Neural cell (in vitro differentiated cells): ENCODE measurements at regions not wholly inside any gene's neighbourhood (a gene's known extent, or its start where the extent isn't known, plus 50 kb on each side); places are given as distances from the start of the nearest gene placed in this dataset.

ENCODE experiments used
- EP300 ChIP-seq: fragments of 450-650 bp; conservative IDR thresholded peaks from 2 replicates; pipeline ENCODE4 v1.6.1; 2014; ENCODE audit warnings: antibody characterized with exemption, mild to moderate bottlenecking, moderate library complexity; ENCODE audit not compliant: poor library complexity, severe bottlenecking
- EZH2 ChIP-seq: fragments of 200-600, 300-800 bp; shearing (Covaris generic), sonication (generic); IDR thresholded peaks from 2 replicates; pipeline ENCODE4 v1.6.1; 2014; ENCODE audit warnings: antibody characterized with exemption, low read length, borderline replicate concordance, mild to moderate bottlenecking; ENCODE audit not compliant: insufficient read depth, poor library complexity, severe bottlenecking
- MXI1 ChIP-seq: fragments of 450-650 bp; conservative IDR thresholded peaks from 2 replicates; pipeline ENCODE4 v1.6.1; 2014; ENCODE audit warnings: antibody characterized with exemption, mild to moderate bottlenecking; ENCODE audit not compliant: poor library complexity, severe bottlenecking
- POLR2AphosphoS5 ChIP-seq: IDR thresholded peaks from 2 replicates; pipeline ENCODE4 v1.6.1; 2012
- RAD21 ChIP-seq: fragments of 450-650 bp; conservative IDR thresholded peaks from 2 replicates; pipeline ENCODE4 v1.6.1; 2014; ENCODE audit warnings: antibody characterized with exemption, mild to moderate bottlenecking, moderate library complexity
- TAF1 ChIP-seq: IDR thresholded peaks from 2 replicates; pipeline ENCODE4 v1.6.1; 2012; ENCODE audit warnings: low read depth
- TF ChIP-seq, protein P1 (sequence below): fragments of 450-650 bp; IDR thresholded peaks from 2 replicates; pipeline ENCODE4 v1.5.1; 2014; ENCODE audit warnings: antibody characterized with exemption, mild to moderate bottlenecking, moderate library complexity; ENCODE audit not compliant: poor library complexity, severe bottlenecking
- TF ChIP-seq, protein P2 (sequence below): IDR thresholded peaks from 2 replicates; pipeline ENCODE4 v1.6.1; 2012; ENCODE audit warnings: borderline replicate concordance

DNA sequence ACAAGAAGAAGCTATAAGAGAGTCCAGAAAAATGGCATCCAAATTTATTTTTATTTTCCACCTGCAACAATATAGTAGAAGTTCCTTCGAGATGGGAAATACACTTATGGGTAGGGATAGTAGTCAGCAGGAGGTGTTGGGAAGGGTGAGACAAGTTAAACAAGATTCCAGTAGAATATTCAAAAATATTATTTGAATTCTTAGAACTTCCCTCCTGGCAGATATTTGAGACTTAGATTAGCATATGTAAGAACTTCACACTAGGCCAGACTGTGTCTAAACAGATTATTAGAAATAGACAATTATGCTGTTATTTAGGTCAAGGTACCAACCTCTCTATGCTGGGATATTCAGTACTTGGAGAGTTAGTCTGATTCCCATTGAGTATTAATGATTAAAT, 108.7 kb downstream of the PLK2 start:
- TF ChIP-seq, protein P1, sequence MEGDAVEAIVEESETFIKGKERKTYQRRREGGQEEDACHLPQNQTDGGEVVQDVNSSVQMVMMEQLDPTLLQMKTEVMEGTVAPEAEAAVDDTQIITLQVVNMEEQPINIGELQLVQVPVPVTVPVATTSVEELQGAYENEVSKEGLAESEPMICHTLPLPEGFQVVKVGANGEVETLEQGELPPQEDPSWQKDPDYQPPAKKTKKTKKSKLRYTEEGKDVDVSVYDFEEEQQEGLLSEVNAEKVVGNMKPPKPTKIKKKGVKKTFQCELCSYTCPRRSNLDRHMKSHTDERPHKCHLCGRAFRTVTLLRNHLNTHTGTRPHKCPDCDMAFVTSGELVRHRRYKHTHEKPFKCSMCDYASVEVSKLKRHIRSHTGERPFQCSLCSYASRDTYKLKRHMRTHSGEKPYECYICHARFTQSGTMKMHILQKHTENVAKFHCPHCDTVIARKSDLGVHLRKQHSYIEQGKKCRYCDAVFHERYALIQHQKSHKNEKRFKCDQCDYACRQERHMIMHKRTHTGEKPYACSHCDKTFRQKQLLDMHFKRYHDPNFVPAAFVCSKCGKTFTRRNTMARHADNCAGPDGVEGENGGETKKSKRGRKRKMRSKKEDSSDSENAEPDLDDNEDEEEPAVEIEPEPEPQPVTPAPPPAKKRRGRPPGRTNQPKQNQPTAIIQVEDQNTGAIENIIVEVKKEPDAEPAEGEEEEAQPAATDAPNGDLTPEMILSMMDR: no peak
- TF ChIP-seq EZH2 (no peak), POLR2AphosphoS5 (no peak), MXI1 (no peak), EP300 (no peak), RAD21 (no peak), TAF1 (no peak)
- TF ChIP-seq, protein P2, sequence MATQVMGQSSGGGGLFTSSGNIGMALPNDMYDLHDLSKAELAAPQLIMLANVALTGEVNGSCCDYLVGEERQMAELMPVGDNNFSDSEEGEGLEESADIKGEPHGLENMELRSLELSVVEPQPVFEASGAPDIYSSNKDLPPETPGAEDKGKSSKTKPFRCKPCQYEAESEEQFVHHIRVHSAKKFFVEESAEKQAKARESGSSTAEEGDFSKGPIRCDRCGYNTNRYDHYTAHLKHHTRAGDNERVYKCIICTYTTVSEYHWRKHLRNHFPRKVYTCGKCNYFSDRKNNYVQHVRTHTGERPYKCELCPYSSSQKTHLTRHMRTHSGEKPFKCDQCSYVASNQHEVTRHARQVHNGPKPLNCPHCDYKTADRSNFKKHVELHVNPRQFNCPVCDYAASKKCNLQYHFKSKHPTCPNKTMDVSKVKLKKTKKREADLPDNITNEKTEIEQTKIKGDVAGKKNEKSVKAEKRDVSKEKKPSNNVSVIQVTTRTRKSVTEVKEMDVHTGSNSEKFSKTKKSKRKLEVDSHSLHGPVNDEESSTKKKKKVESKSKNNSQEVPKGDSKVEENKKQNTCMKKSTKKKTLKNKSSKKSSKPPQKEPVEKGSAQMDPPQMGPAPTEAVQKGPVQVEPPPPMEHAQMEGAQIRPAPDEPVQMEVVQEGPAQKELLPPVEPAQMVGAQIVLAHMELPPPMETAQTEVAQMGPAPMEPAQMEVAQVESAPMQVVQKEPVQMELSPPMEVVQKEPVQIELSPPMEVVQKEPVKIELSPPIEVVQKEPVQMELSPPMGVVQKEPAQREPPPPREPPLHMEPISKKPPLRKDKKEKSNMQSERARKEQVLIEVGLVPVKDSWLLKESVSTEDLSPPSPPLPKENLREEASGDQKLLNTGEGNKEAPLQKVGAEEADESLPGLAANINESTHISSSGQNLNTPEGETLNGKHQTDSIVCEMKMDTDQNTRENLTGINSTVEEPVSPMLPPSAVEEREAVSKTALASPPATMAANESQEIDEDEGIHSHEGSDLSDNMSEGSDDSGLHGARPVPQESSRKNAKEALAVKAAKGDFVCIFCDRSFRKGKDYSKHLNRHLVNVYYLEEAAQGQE: no peak
